Osteoblast (primary cell): ENCODE measurements at regions not wholly inside any gene's neighbourhood (a gene's known extent, or its start where the extent isn't known, plus 50 kb on each side); places are given as distances from the start of the nearest gene placed in this dataset.

Source experiments
- DNase-seq: peaks from one replicate; pipeline ENCODE4 v3.0.0; 2011; ENCODE audit warnings: low spot score, mixed read lengths; ENCODE audit not compliant: insufficient read length; ENCODE audit errors: missing footprints
- H2AFZ ChIP-seq: 2 replicates; pipeline ENCODE4 v1.6.0; 2011; ENCODE audit warnings: mild to moderate bottlenecking, low read length
- H3K27ac ChIP-seq: 2 replicates; pipeline ENCODE4 v1.5.1; 2011; ENCODE audit warnings: mild to moderate bottlenecking, low read depth, low read length, moderate library complexity
- H3K27me3 ChIP-seq: 2 replicates; pipeline ENCODE4 v1.6.0; 2012; ENCODE audit warnings: mild to moderate bottlenecking, control low read depth, inconsistent platforms, low read length, moderate library complexity; ENCODE audit not compliant: insufficient read depth
- H3K36me3 ChIP-seq: 2 replicates; pipeline ENCODE4 v1.5.1; 2011; ENCODE audit warnings: mild to moderate bottlenecking, low read length, control low read depth, moderate library complexity; ENCODE audit not compliant: insufficient read depth
- H3K4me1 ChIP-seq: 2 replicates; pipeline ENCODE4 v1.5.1; 2011; ENCODE audit warnings: mild to moderate bottlenecking, low read length, control low read depth, moderate library complexity; ENCODE audit not compliant: insufficient read depth
- H3K4me2 ChIP-seq: 2 replicates; pipeline ENCODE4 v1.6.0; 2011; ENCODE audit warnings: mild to moderate bottlenecking, low read length; ENCODE audit not compliant: insufficient read depth
- H3K4me3 ChIP-seq: fragments of 200-600 bp; sonication (generic); 3 replicates; pipeline ENCODE4 v1.5.1; 2012; ENCODE audit warnings: mild to moderate bottlenecking, low read length, inconsistent platforms; ENCODE audit not compliant: insufficient read depth
- H3K79me2 ChIP-seq: 2 replicates; pipeline ENCODE4 v1.6.0; 2012; ENCODE audit warnings: mild to moderate bottlenecking, low read length, control low read depth, inconsistent platforms; ENCODE audit not compliant: insufficient read depth
- H3K9me3 ChIP-seq: 2 replicates; pipeline ENCODE4 v1.5.1; 2011; ENCODE audit warnings: low read depth, low read length, control low read depth
- H4K20me1 ChIP-seq: 2 replicates; pipeline ENCODE4 v1.6.0; 2012; ENCODE audit warnings: mild to moderate bottlenecking, low read length, control low read depth; ENCODE audit not compliant: insufficient read depth
- TF ChIP-seq, protein P1 (sequence below): IDR thresholded peaks from 2 replicates; pipeline ENCODE4 v1.5.1; 2011; ENCODE audit warnings: mild to moderate bottlenecking, low read depth, low read length, moderate library complexity; ENCODE audit errors: extremely low read depth

DNA sequence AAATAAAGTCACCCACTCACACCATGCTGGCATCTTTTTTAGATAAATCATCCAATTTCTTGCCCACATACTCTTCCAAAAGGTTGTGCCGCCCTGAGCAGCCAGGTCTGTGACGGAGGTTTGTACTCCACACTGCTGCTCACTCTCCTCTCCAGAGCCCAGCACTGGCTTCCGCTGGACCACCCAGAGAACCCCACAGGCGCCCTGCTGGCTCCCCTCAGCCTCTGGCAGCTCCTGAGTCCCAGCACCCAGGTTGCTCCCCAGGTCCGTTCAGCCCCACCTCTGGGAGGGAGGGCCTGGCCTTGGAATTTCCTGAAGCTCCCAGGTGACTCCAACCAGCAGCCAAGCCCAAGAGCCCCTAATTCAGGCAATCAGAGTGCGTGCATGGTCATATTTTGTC, 131.7 kb upstream of the CST7 start:
- no peak overlapping the region for H3K4me3 ChIP-seq
- no peaks in the 10 kb centered on the region for H3K9me3 ChIP-seq
- no peaks in the 10 kb centered on the region for H3K79me2 ChIP-seq
- H3K4me2 ChIP-seq = no peak overlapping the region
- no peaks in the 10 kb centered on the region for H3K36me3 ChIP-seq
- H3K27ac ChIP-seq = no peak overlapping the region
- no peaks in the 10 kb centered on the region for H3K4me1 ChIP-seq
- H4K20me1 ChIP-seq = no peaks in the 10 kb centered on the region
- no peaks in the 10 kb centered on the region for H3K27me3 ChIP-seq
- no peak overlapping the region for H2AFZ ChIP-seq
- TF ChIP-seq, protein P1, sequence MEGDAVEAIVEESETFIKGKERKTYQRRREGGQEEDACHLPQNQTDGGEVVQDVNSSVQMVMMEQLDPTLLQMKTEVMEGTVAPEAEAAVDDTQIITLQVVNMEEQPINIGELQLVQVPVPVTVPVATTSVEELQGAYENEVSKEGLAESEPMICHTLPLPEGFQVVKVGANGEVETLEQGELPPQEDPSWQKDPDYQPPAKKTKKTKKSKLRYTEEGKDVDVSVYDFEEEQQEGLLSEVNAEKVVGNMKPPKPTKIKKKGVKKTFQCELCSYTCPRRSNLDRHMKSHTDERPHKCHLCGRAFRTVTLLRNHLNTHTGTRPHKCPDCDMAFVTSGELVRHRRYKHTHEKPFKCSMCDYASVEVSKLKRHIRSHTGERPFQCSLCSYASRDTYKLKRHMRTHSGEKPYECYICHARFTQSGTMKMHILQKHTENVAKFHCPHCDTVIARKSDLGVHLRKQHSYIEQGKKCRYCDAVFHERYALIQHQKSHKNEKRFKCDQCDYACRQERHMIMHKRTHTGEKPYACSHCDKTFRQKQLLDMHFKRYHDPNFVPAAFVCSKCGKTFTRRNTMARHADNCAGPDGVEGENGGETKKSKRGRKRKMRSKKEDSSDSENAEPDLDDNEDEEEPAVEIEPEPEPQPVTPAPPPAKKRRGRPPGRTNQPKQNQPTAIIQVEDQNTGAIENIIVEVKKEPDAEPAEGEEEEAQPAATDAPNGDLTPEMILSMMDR = no peak
- no peak for DNase-seq

DNA sequence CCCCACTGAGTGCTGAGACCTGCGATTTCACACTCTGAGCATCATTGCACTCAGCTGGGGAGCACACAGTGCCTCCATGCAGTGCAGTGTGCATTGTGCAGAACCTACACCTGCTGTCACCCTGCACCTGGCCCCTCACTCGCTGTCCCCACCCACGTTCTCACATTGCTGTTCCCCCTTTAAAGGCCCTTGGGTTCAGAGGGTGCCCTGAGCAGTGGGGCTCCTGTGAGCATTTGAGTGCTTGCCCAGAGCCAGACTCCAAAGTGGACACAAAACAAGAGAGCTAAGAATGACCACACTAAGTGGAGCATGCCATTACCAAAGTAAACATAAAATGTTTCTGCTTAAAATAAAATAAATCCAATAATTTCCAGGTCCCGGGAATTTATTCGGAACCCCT, 131.0 kb upstream of the CST7 start:
- TF ChIP-seq, protein P1 = no peak

DNA sequence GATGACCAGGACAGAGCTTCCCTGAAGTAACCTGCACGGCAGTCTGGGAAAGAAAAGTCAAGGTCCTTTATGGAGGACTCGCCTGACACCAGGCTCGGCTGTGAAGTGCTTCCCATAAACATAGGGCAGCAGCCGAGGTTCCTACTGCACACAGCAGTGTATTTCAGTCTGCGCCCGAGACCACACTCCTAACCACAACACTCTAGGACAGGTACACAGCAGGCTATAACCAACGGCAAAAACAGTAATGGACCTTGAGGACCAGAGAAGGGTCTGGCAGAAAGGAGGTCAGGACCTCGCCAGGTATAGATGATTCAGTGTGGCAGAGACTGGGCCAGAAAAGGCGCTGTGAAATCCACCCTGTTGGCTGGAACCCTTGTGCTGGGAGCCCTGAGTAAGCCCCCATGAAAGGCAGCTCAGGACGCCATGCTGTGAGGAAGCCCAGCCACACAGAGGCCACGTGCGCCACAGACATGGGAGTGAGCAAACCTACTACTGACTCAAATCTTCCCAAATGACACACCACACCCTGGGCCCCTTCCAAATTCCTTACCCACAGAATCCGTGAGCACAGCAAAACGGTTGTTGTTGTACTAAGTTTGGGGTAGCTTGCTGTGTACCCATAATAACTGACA, 129.6 kb upstream of the CST7 start:
- no peaks in the 10 kb centered on the region for H4K20me1 ChIP-seq
- no peak overlapping the region for H3K4me2 ChIP-seq
- no peak overlapping the region for H2AFZ ChIP-seq
- no peaks in the 10 kb centered on the region for H3K79me2 ChIP-seq
- peak; percentile 15 for DNase-seq
- no peak overlapping the region for H3K4me3 ChIP-seq
- no peaks in the 10 kb centered on the region for H3K27me3 ChIP-seq
- H3K9me3 ChIP-seq = no peaks in the 10 kb centered on the region
- no peaks in the 10 kb centered on the region for H3K4me1 ChIP-seq
- TF ChIP-seq, protein P1 = no peak
- H3K36me3 ChIP-seq = no peaks in the 10 kb centered on the region
- no peak overlapping the region for H3K27ac ChIP-seq

More for the DNA sequence above, 131.0 kb upstream of the CST7 start:
- no peaks in the 10 kb centered on the region for H3K9me3 ChIP-seq
- H3K4me3 ChIP-seq = no peak overlapping the region
- H3K4me2 ChIP-seq = no peak overlapping the region
- H3K79me2 ChIP-seq = no peaks in the 10 kb centered on the region
- H3K36me3 ChIP-seq = no peaks in the 10 kb centered on the region
- no peak overlapping the region for H2AFZ ChIP-seq
- no peak overlapping the region for H3K27ac ChIP-seq
- no peaks in the 10 kb centered on the region for H4K20me1 ChIP-seq
- no peaks in the 10 kb centered on the region for H3K4me1 ChIP-seq
- peak; percentile 13 for DNase-seq
- H3K27me3 ChIP-seq = no peaks in the 10 kb centered on the region

- Histone ChIP-seq H3K4me2 (no peak overlapping the region), H3K4me1 (no peaks in the 10 kb centered on the region), H3K36me3 (no peaks in the 10 kb centered on the region), H3K27ac (no peak overlapping the region), H4K20me1 (no peaks in the 10 kb centered on the region), H3K27me3 (no peaks in the 10 kb centered on the region), H3K79me2 (no peaks in the 10 kb centered on the region), H3K4me3 (no peak overlapping the region), H3K9me3 (no peaks in the 10 kb centered on the region), H2AFZ (no peak overlapping the region)
- TF ChIP-seq, protein P1 = no peak
- peak; percentile 50 for DNase-seq
These were observed 128.7 kb upstream of the CST7 start for GRCh38 chr20:24820345-24820744.
